DND-41 (cell line): ENCODE measurements at regions not wholly inside any gene's neighbourhood (a gene's known extent, or its start where the extent isn't known, plus 50 kb on each side); places are given as distances from the start of the nearest gene placed in this dataset.

Experiments used
- ATAC-seq: fragments of 200-7000 bp; cut with Tn5 transposase; 3 replicates; pipeline ENCODE4 v1.9.1; 2021; ENCODE audit warnings: low read depth; ENCODE audit not compliant: insufficient read depth
- DNase-seq: peaks from one replicate; pipeline ENCODE4 v3.0.0-alpha.2; 2020
- H2AFZ ChIP-seq: 2 replicates; pipeline ENCODE4 v1.6.0; 2012; ENCODE audit warnings: low read depth, low read length
- H3K27ac ChIP-seq: 2 replicates; pipeline ENCODE4 v1.5.1; 2012; ENCODE audit warnings: low read length, inconsistent platforms
- H3K27me3 ChIP-seq: fragments of 200-600 bp; sonication (generic); 2 replicates; pipeline ENCODE4 v1.6.0; 2012; ENCODE audit warnings: low read length, mild to moderate bottlenecking, inconsistent platforms; ENCODE audit not compliant: insufficient read depth, poor library complexity
- H3K36me3 ChIP-seq: 2 replicates; pipeline ENCODE4 v1.5.1; 2012; ENCODE audit warnings: low read length, inconsistent platforms; ENCODE audit not compliant: insufficient read depth
- H3K4me1 ChIP-seq: 2 replicates; pipeline ENCODE4 v1.5.1; 2012; ENCODE audit warnings: mild to moderate bottlenecking, low read length; ENCODE audit not compliant: insufficient read depth
- H3K4me2 ChIP-seq: 2 replicates; pipeline ENCODE4 v1.6.0; 2012; ENCODE audit warnings: mild to moderate bottlenecking, moderate library complexity, low read length, inconsistent platforms; ENCODE audit not compliant: insufficient read depth
- H3K4me3 ChIP-seq, 2 experiments: fragments of 200-600 bp in 1 of 2; shearing (Covaris generic) in 1 of 2; 2 replicates each; pipeline ENCODE4 v1.5.1; 2012 to 2016; ENCODE audit warnings: inconsistent platforms in 2 of 2, low read length in 2 of 2, mild to moderate bottlenecking in 2 of 2, low read depth in 1 of 2, moderate library complexity in 1 of 2
- H3K79me2 ChIP-seq: 2 replicates; pipeline ENCODE4 v1.6.0; 2012; ENCODE audit warnings: low read length, inconsistent platforms; ENCODE audit not compliant: insufficient read depth
- H3K9ac ChIP-seq: 2 replicates; pipeline ENCODE4 v1.6.0; 2012; ENCODE audit warnings: low read depth, mild to moderate bottlenecking, inconsistent platforms, low read length, moderate library complexity
- H3K9me3 ChIP-seq: 2 replicates; pipeline ENCODE4 v1.5.1; 2012; ENCODE audit warnings: low read length, moderate library complexity, mild to moderate bottlenecking, inconsistent platforms; ENCODE audit not compliant: insufficient read depth, severe bottlenecking
- H4K20me1 ChIP-seq: 2 replicates; pipeline ENCODE4 v1.6.0; 2012; ENCODE audit warnings: low read length; ENCODE audit not compliant: insufficient read depth
- EZH2 ChIP-seq: IDR thresholded peaks from 3 replicates; pipeline ENCODE4 v1.6.1; 2012; ENCODE audit warnings: borderline replicate concordance, low read depth, mild to moderate bottlenecking, moderate library complexity, low read length, inconsistent platforms; ENCODE audit not compliant: severe bottlenecking
- TF ChIP-seq, protein P1 (sequence below): IDR thresholded peaks from 2 replicates; pipeline ENCODE4 v1.5.1; 2012; ENCODE audit warnings: borderline replicate concordance, low read length, moderate library complexity, mild to moderate bottlenecking; ENCODE audit not compliant: poor library complexity, severe bottlenecking; ENCODE audit errors: extremely low read depth

GRCh38 chr11:31943056-31943780 is 132.1 kb upstream of the PAX6 start:
- Histone ChIP-seq H3K9me3 (no peaks in the 10 kb centered on the region), H3K27ac (no peak overlapping the region), H3K4me3 (no peak overlapping the region), H3K9ac (no peak overlapping the region), H3K36me3 (no peaks in the 10 kb centered on the region), H2AFZ (no peak overlapping the region), H3K27me3 (peaks cover 5% of the 10 kb centered on the region), H3K4me2 (no peak overlapping the region), H3K4me1 (no peaks in the 10 kb centered on the region), H4K20me1 (no peaks in the 10 kb centered on the region), H3K79me2 (no peaks in the 10 kb centered on the region)
- ATAC-seq (peak; percentile 68), DNase-seq (no peak)
- no peak for TF ChIP-seq EZH2
- TF ChIP-seq, protein P1, sequence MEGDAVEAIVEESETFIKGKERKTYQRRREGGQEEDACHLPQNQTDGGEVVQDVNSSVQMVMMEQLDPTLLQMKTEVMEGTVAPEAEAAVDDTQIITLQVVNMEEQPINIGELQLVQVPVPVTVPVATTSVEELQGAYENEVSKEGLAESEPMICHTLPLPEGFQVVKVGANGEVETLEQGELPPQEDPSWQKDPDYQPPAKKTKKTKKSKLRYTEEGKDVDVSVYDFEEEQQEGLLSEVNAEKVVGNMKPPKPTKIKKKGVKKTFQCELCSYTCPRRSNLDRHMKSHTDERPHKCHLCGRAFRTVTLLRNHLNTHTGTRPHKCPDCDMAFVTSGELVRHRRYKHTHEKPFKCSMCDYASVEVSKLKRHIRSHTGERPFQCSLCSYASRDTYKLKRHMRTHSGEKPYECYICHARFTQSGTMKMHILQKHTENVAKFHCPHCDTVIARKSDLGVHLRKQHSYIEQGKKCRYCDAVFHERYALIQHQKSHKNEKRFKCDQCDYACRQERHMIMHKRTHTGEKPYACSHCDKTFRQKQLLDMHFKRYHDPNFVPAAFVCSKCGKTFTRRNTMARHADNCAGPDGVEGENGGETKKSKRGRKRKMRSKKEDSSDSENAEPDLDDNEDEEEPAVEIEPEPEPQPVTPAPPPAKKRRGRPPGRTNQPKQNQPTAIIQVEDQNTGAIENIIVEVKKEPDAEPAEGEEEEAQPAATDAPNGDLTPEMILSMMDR = no peak

DNA sequence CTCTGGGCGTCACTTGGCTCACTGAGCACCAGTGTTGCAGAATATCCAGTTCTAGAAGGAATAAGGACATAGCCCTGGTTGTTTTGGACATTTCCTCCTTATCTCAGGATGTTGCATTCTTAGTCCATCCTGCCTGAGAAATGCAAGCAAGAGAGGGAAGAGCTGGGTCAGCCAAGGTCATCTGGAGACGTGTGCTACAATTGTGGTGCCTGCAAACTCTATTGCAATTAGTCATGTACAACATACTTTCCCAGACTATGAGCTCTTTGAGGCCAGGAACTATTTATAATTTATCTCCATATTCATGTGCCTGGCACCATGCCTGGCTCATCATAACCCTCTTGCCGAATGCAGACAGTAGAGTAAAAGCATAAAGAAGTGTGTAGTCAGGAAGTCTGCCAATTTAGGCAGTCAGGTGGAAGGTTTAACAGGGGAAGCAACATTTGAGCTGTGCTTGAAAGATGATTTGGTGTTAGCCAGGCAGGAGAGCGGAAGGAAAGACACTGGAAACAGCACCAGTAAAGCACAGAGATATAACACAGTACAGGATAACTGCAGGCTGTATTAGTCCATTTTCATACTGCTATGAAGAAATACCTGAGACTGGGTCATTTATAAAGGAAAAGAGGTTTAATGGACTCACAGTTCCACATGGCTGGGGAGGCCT is 129.4 kb upstream of the PAX6 start:
- Histone ChIP-seq H3K4me3 (no peak overlapping the region), H2AFZ (no peak overlapping the region), H3K4me2 (no peak overlapping the region), H4K20me1 (no peaks in the 10 kb centered on the region), H3K4me1 (no peaks in the 10 kb centered on the region), H3K9ac (no peak overlapping the region), H3K9me3 (no peaks in the 10 kb centered on the region), H3K27me3 (peaks cover 3% of the 10 kb centered on the region), H3K27ac (no peak overlapping the region), H3K36me3 (no peaks in the 10 kb centered on the region), H3K79me2 (no peaks in the 10 kb centered on the region)
- DNase-seq (no peak), ATAC-seq (no peak)
- TF ChIP-seq, protein P1 = no peak
- TF ChIP-seq EZH2 = no peak

GRCh38 chr11:31939004-31939403 is 127.9 kb upstream of the PAX6 start:
- no peaks in the 10 kb centered on the region for H3K4me1 ChIP-seq
- DNase-seq (no peak), ATAC-seq (no peak)
- H2AFZ ChIP-seq = no peak overlapping the region
- no peaks in the 10 kb centered on the region for H4K20me1 ChIP-seq
- H3K36me3 ChIP-seq = no peaks in the 10 kb centered on the region
- no peaks in the 10 kb centered on the region for H3K79me2 ChIP-seq
- H3K4me2 ChIP-seq = no peak overlapping the region
- no peak overlapping the region for H3K9ac ChIP-seq
- H3K27ac ChIP-seq = no peak overlapping the region
- TF ChIP-seq EZH2 = no peak
- TF ChIP-seq, protein P1 = no peak
- no peak overlapping the region for H3K4me3 ChIP-seq
- H3K9me3 ChIP-seq = no peaks in the 10 kb centered on the region
- H3K27me3 ChIP-seq = peaks cover 3% of the 10 kb centered on the region
